GM23338 (cell line): ENCODE measurements at regions not wholly inside any gene's neighbourhood (a gene's known extent, or its start where the extent isn't known, plus 50 kb on each side); places are given as distances from the start of the nearest gene placed in this dataset.

Source experiments
- ATAC-seq: fragments of 200-7000 bp; cut with Tn5 transposase; 3 replicates; pipeline ENCODE4 v1.9.1; 2020
- DNase-seq: peaks from one replicate; pipeline ENCODE4 v3.0.0-alpha.2; 2015; ENCODE audit warnings: low spot score
- H2AFZ ChIP-seq: fragments of 200-600 bp; sonication (generic); 2 replicates; pipeline ENCODE4 v1.8.0; 2016; ENCODE audit warnings: antibody characterized with exemption, mild to moderate bottlenecking, moderate library complexity
- H3F3A ChIP-seq: fragments of 200-600 bp; sonication (generic); replicated peaks from 2 replicates; pipeline ENCODE4 v1.8.0; 2017; ENCODE audit warnings: antibody characterized with exemption, mixed run types, low read depth
- H3K27ac ChIP-seq: fragments of 200-600 bp; sonication (generic); 2 replicates; pipeline ENCODE4 v1.6.1; 2016; ENCODE audit warnings: low read depth
- H3K27me3 ChIP-seq: fragments of 200-600 bp; sonication (generic); 2 replicates; pipeline ENCODE4 v1.8.0; 2016; ENCODE audit warnings: mild to moderate bottlenecking, mixed run types, moderate library complexity; ENCODE audit not compliant: insufficient read depth
- H3K36me3 ChIP-seq: fragments of 200-600 bp; sonication (generic); 2 replicates; pipeline ENCODE4 v1.8.0; 2016; ENCODE audit warnings: mild to moderate bottlenecking; ENCODE audit not compliant: insufficient read depth
- H3K4me1 ChIP-seq: fragments of 200-600 bp; sonication (generic); 2 replicates; pipeline ENCODE4 v1.8.0; 2016; ENCODE audit warnings: mild to moderate bottlenecking, moderate library complexity; ENCODE audit not compliant: insufficient read depth
- H3K4me2 ChIP-seq: fragments of 200-600 bp; sonication (generic); 2 replicates; pipeline ENCODE4 v1.7.1; 2017; ENCODE audit warnings: mixed run types
- H3K4me3 ChIP-seq: fragments of 200-600 bp; sonication (generic); 2 replicates; pipeline ENCODE4 v1.6.1; 2016; ENCODE audit warnings: mixed run types
- H3K79me2 ChIP-seq: fragments of 200-600 bp; sonication (generic); replicated peaks from 2 replicates; pipeline ENCODE4 v1.8.0; 2017; ENCODE audit warnings: mild to moderate bottlenecking; ENCODE audit not compliant: insufficient read depth
- H3K9me2 ChIP-seq: fragments of 200-600 bp; sonication (generic); 2 replicates; pipeline ENCODE4 v1.8.0; 2017; ENCODE audit not compliant: insufficient read depth
- H4K20me1 ChIP-seq: fragments of 200-600 bp; sonication (generic); replicated peaks from 2 replicates; pipeline ENCODE4 v1.8.0; 2017; ENCODE audit warnings: mild to moderate bottlenecking; ENCODE audit not compliant: insufficient read depth
- H3K27ac Mint-ChIP-seq: 2 replicates; pipeline ENCODE4 v1.8.0; 2020; ENCODE audit warnings: inconsistent platforms, mild to moderate bottlenecking, moderate library complexity, mixed read lengths
- H3K27me3 Mint-ChIP-seq: 3 replicates; pipeline ENCODE4 v1.8.0; 2022; ENCODE audit warnings: low read depth, mild to moderate bottlenecking, moderate library complexity, mixed read lengths, inconsistent platforms; ENCODE audit not compliant: insufficient read depth, poor library complexity
- H3K36me3 Mint-ChIP-seq: 3 replicates; pipeline ENCODE4 v1.8.0; 2021; ENCODE audit warnings: low read depth, mild to moderate bottlenecking, inconsistent platforms, moderate library complexity, mixed read lengths
- H3K4me1 Mint-ChIP-seq: 3 replicates; pipeline ENCODE4 v1.8.0; 2020; ENCODE audit warnings: mild to moderate bottlenecking, inconsistent platforms, mixed read lengths
- H3K4me3 Mint-ChIP-seq: 3 replicates; pipeline ENCODE4 v1.8.0; 2021; ENCODE audit warnings: moderate library complexity, mild to moderate bottlenecking, inconsistent platforms, mixed read lengths
- H3K9me3 Mint-ChIP-seq: 3 replicates; pipeline ENCODE4 v1.8.0; 2020; ENCODE audit warnings: moderate library complexity, mild to moderate bottlenecking, inconsistent platforms, mixed read lengths
- EZH2 ChIP-seq: fragments of 200-600 bp; sonication (generic); IDR thresholded peaks from one replicate; pipeline ENCODE4 v1.8.0; 2017; ENCODE audit warnings: antibody characterized with exemption, mild to moderate bottlenecking, low read depth; ENCODE audit not compliant: unreplicated experiment
- JUNB ChIP-seq: IDR thresholded peaks from one replicate; pipeline ENCODE4 v1.6.1; 2016; ENCODE audit warnings: antibody characterized with exemption; ENCODE audit not compliant: unreplicated experiment
- NANOG ChIP-seq: IDR thresholded peaks from 2 replicates; pipeline ENCODE4 v1.6.1; 2016; ENCODE audit warnings: antibody characterized with exemption, borderline replicate concordance
- POLR2AphosphoS5 ChIP-seq: IDR thresholded peaks from 2 replicates; pipeline ENCODE4 v1.6.1; 2016; ENCODE audit warnings: antibody characterized with exemption, low read depth
- TF ChIP-seq, protein P1 (sequence below), 2 experiments: fragments of 200-600 bp in 1 of 2; sonication (generic) in 1 of 2; conservative IDR thresholded peaks; 2 replicates each; pipeline versions ENCODE4 v1.5.1 to v1.6.1; 2016 to 2017; ENCODE audit warnings: antibody characterized with exemption in 2 of 2, low read depth in 2 of 2, mild to moderate bottlenecking in 2 of 2, moderate library complexity in 1 of 2

DNA sequence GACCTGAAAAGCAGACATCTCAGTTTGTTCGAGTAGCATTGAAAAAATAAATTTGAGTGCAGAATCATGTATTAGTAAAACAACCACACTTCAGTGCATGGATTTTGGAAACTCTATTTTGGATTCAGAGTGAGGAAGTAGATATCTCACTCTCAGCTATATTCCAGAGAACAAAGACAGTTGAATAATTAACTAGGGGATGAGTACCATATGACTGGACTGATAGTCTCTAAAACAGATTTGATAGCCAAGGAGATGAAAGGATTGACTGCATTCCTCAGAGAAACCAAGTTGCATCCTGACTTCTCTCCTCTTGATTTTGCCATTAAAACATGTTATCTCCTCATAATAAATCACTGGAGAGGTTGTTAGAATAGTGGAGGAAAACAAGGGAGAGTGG lies 268.4 kb upstream of the SP4 start:
- H2AFZ ChIP-seq: no peak overlapping the region
- no peak overlapping the region for H3K4me3 ChIP-seq
- no peak overlapping the region for H3K4me3 Mint-ChIP-seq
- H3K27me3 ChIP-seq: no peaks in the 10 kb centered on the region
- ATAC-seq: no peak
- no peak overlapping the region for H3K27ac ChIP-seq
- peaks cover under 1% of the 10 kb centered on the region; the same call in 2 of the 3 replicates for H3K36me3 Mint-ChIP-seq
- H3K36me3 ChIP-seq: no peaks in the 10 kb centered on the region
- H3K79me2 ChIP-seq: no peaks in the 10 kb centered on the region
- DNase-seq: no peak
- no peaks in the 10 kb centered on the region for H3K27me3 Mint-ChIP-seq
- TF ChIP-seq EZH2: no peak
- no peak for TF ChIP-seq POLR2AphosphoS5
- TF ChIP-seq NANOG: no peak
- H3K9me2 ChIP-seq: no peaks in the 10 kb centered on the region
- no peaks in the 10 kb centered on the region for H3K4me1 ChIP-seq
- no peaks in the 10 kb centered on the region for H4K20me1 ChIP-seq
- H3K4me2 ChIP-seq: no peak overlapping the region
- no peaks in the 10 kb centered on the region for H3F3A ChIP-seq
- peaks cover under 1% of the 10 kb centered on the region; the same call in 2 of the 3 replicates for H3K9me3 Mint-ChIP-seq
- H3K4me1 Mint-ChIP-seq: no peaks in the 10 kb centered on the region; the same call in 2 of the 3 replicates
- no peak overlapping the region for H3K27ac Mint-ChIP-seq

DNA sequence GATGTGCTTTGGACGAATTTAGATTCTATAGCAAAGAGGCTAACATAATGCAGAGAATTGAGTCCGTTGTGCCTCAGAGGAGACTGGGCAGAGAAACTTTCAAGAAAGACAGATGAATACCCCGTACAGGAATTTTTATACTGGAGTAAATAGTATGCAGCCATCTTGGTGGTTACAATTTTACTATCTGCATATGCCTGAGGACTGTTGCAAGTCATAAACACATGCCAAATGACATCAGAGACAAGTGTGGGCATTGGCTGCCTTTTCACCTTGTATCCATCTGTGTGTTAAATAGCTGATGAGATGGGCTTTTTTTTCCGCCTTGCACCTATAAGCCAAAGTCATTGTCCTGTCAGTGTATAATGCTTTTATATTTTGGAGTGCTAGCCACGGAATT lies 267.5 kb upstream of the SP4 start:
- peaks cover 2% of the 10 kb centered on the region for H3K27me3 Mint-ChIP-seq
- H3K4me2 ChIP-seq: no peak overlapping the region
- TF ChIP-seq NANOG: no peak
- no peak overlapping the region for H3K27ac ChIP-seq
- ATAC-seq: no peak
- H3K27me3 ChIP-seq: no peaks in the 10 kb centered on the region
- H3K9me2 ChIP-seq: no peaks in the 10 kb centered on the region
- H3K27ac Mint-ChIP-seq: no peak overlapping the region
- DNase-seq: no peak
- H3K79me2 ChIP-seq: no peaks in the 10 kb centered on the region
- H3F3A ChIP-seq: no peaks in the 10 kb centered on the region
- no peak overlapping the region for H3K4me3 ChIP-seq
- peaks cover 9% of the 10 kb centered on the region for H3K36me3 Mint-ChIP-seq
- H3K9me3 Mint-ChIP-seq: peaks cover 9% of the 10 kb centered on the region
- H3K36me3 ChIP-seq: no peaks in the 10 kb centered on the region
- H3K4me3 Mint-ChIP-seq: no peak overlapping the region
- no peaks in the 10 kb centered on the region for H3K4me1 ChIP-seq
- no peaks in the 10 kb centered on the region for H4K20me1 ChIP-seq
- H3K4me1 Mint-ChIP-seq: no peaks in the 10 kb centered on the region; the same call in 2 of the 3 replicates
- 0 out of 2 replicates have a peak overlapping the region, but pooled peaks have one; percentile 43 for H2AFZ ChIP-seq

DNA sequence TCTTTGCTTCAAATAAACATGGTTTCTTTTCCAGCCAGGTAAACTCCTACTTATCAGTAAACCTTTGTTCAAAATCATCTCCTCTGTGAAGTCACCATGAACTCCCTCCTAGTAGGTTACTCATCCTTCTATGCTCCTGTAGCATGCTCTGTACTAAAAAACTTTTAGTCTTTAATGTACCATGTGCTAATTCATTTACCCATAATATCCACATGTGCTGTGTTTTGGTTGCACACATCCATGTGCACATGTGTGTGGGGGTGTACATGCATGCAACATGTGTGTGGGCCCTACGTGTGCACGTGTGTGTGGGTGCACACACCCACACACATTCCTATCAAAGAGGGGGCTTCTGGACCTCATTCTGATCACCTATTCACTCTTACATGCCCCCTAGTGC lies 259.9 kb upstream of the SP4 start:
- Mint-ChIP-seq H3K4me3 (peak overlapping the region; percentile 77; the same call in 2 of the 3 replicates), H3K27ac (no peak overlapping the region; the same call in 1 of the 2 replicates), H3K4me1 (peaks cover 52% of the 10 kb centered on the region), H3K36me3 (peaks cover 10% of the 10 kb centered on the region), H3K9me3 (peaks cover 9% of the 10 kb centered on the region), H3K27me3 (peaks cover 13% of the 10 kb centered on the region)
- Histone ChIP-seq H3K9me2 (no peaks in the 10 kb centered on the region), H3K4me2 (peak overlapping the region; percentile 78), H3K27ac (no peak overlapping the region), H3K27me3 (peaks cover 19% of the 10 kb centered on the region), H3K36me3 (no peaks in the 10 kb centered on the region), H4K20me1 (no peaks in the 10 kb centered on the region), H3F3A (0 out of 2 replicates have a peak, but pooled peaks cover 9% of the 10 kb centered on the region), H3K4me1 (peaks cover 28% of the 10 kb centered on the region), H3K4me3 (no peak overlapping the region), H2AFZ (no peak overlapping the region), H3K79me2 (no peaks in the 10 kb centered on the region)
- TF ChIP-seq NANOG: no peak
- no peak for TF ChIP-seq JUNB
- TF ChIP-seq, protein P1, sequence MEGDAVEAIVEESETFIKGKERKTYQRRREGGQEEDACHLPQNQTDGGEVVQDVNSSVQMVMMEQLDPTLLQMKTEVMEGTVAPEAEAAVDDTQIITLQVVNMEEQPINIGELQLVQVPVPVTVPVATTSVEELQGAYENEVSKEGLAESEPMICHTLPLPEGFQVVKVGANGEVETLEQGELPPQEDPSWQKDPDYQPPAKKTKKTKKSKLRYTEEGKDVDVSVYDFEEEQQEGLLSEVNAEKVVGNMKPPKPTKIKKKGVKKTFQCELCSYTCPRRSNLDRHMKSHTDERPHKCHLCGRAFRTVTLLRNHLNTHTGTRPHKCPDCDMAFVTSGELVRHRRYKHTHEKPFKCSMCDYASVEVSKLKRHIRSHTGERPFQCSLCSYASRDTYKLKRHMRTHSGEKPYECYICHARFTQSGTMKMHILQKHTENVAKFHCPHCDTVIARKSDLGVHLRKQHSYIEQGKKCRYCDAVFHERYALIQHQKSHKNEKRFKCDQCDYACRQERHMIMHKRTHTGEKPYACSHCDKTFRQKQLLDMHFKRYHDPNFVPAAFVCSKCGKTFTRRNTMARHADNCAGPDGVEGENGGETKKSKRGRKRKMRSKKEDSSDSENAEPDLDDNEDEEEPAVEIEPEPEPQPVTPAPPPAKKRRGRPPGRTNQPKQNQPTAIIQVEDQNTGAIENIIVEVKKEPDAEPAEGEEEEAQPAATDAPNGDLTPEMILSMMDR (conservative IDR thresholded peaks at IDR 0.05; ENCODE audit: low read depth in 2 of 2): peak in 1 of 2 experiments; percentile 22; a peak in 1 of 4 replicates
- ATAC-seq: no peak
- no peak for DNase-seq
